ENCODE measurements at regions not wholly inside any gene's neighbourhood (a gene's known extent, or its start where the extent isn't known, plus 50 kb on each side); places are given as distances from the start of the nearest gene placed in this dataset.
"Not testable (repeated sequence)": the region's sequence is repeated elsewhere in the genome, so short reads cannot be mapped to it uniquely, and the experiment has no call there.

GRCh38 chr1:206314951-206315636, 111.8 kb downstream of the SRGAP2 start:
- DNase-seq = not testable (repeated sequence)

DNA sequence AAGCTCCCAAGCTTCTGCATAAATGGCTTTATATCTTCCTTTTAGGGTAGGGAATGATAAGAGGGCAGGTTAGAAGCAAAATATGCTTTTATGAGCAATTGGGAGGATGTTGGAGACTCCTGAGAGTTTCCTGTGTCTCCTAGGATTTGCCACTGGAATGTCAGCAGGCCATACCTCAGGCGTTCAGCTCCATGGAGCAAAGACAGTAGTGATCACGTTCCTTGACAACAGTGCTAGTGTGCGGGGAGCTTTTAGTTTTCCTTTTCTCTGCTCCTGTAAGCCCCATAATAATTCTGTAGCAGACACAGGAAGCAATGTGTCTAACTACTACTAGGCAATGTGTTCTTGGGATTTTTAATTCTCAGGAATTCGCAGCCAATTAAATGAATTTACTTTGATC, 113.6 kb downstream of the SRGAP2 start:
- DNase-seq = not testable (repeated sequence)

DNA sequence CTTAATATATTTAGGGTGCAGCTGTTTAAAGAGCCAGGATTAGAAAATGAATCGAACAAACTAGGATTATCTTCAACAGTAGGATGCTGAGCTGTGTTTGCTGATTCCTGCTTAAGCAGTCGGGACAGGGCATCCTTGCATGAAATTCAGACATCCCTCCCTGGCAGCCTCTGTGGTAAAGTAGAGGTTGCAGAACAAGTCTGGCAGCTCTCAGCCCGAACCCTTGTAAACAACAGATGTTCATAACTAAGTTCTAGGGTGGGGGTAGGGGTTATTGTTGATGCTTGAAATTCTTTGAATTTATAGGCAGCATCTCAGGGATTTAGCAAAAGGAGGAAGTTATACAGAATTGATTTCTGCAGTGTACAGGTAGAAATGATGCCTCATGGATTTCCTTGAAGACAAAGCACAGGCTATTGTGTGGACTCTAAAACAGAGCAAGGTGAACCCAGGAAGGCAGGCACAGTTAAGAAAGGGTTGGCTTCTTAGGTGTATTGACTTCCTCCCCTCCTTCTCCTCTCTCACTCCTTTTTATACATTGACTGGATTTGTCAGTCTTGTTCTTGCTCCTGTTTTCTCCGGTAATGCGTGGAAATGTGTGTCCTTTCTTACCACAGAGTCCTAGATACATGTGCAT, 114.7 kb downstream of the SRGAP2 start:
- not testable (repeated sequence) for DNase-seq

- not testable (repeated sequence) for DNase-seq
Observed at GRCh38 chr1:206320227-206320626, 116.9 kb downstream of the SRGAP2 start.

GRCh38 chr1:206326159-206326939, 123.0 kb downstream of the SRGAP2 start:
- DNase-seq = not testable (repeated sequence)

- not testable (repeated sequence) for DNase-seq
Observed at GRCh38 chr1:206331597-206331996, 128.3 kb downstream of the SRGAP2 start.

DNA sequence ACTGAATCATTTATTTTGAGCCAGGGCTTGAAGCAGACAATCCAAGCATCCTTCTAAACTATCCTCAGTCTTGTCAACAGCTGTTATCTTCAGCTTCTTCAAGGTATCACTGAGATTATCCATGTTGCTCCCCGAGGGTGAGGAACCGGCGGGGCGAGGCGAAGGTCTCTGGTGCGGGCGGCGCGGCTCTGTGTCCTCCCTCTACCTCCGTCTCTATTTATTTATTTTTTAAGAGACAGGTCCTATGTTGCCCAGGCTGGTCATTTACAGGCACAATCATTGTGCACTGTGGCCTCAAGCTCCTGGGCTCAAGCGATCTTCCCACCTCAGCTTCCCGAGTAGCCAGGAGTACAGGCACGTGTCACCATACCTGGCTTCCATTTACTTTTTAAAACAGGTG, 130.0 kb downstream of the SRGAP2 start:
- not testable (repeated sequence) for DNase-seq

GRCh38 chr1:206333897-206334296, 130.6 kb downstream of the SRGAP2 start:
- not testable (repeated sequence) for DNase-seq

DNA sequence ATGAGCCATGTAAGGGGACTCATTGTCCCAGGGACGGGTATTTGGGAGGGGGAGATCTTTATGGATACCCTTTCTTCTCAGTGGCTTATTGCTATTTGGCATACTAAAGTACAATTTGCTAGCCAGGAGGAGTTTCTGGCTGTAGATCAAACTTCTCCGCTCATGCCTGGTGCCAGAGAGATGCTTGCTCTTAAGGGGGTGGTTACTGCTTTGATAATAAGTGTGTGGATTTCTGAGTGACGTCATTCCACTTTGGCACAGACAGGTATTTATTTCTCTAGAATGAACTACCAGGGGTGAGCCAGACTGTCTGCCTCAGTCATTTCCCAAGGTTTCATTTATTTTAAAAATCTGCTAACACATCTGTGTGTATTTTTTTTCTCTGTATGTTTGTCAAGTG, 131.1 kb downstream of the SRGAP2 start:
- not testable (repeated sequence) for DNase-seq

DNA sequence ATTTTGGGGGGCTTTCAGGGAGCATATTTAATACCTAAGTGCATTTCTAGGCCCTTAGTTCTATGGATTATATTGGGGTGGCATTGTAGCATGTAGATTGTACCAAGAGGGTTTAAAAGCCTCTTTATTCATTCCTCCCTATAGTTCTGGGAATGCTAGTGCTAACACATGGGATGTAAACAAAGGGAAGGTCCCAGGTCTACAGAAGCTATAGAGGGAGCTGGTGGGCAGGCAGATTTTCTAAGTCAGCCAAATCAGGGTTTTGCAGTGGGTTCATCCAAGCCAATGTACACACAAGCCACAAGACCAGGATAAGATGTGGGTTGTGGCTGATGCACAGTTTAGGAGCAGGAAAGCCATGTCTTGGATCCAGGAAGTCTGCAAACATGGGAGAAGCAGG, 131.8 kb downstream of the SRGAP2 start:
- DNase-seq = not testable (repeated sequence)

GRCh38 chr1:206335875-206336846, 132.8 kb downstream of the SRGAP2 start:
- DNase-seq = not testable (repeated sequence)

DNA sequence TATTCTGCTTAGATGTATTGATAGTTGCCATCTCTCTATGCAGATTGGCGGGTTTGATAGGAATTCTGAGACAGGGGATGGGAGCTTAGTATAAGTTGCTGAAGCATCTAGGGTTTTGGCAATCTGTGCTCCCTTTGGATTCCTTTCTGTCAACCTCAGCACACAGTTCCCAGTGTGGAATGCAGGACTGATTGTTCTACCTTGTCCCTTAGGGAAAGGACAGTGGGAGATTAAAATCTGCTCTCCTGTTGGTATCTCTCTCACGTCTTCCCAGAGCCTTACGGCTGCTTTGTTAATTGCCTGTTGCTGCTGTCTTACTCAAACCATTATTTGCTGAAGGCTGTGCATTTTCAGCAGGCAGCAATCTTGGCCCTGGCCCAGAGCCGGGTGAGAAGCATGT, 133.3 kb upstream of the IKBKE start:
- not testable (repeated sequence) for DNase-seq

- DNase-seq = not testable (repeated sequence)
Observed at GRCh38 chr1:206350493-206351275, 119.6 kb upstream of the IKBKE start.

DNA sequence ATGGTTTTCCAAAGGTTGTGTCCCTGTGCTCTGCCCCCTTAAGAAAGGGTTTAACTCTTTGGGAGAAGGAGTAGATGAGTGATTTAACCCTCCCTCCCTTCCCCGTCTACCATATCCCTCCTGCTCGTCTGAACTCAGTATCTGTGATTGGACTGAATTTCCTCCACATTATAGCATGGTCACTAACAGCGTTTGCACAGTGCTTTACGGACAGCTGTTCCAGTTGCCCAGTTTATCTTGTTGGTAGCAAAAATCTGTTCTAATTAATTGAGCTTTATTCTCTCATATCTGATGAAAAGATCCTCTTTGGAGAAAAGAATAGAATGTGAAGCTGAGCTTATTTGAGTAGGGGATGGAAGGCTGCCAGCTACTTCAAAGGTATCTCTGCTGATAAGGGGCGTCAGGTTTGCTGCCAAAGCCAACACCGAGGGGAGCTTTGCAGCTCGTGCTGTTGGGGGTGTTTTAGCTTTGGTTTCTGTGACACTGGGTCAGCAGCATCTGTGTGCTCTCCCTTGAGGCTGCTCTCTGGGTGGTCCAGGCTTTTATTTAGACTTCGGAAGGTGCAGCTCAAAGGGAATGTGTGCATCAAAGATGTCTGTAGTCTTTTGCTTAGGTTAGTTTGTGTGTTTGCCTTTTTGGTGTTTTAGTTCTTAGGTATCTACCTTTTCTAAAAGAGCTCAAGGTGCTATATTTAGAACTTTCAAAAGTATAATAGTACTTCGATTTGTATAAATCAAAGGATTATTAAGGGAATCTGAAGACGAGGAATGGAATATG, 118.8 kb upstream of the IKBKE start:
- not testable (repeated sequence) for DNase-seq

- DNase-seq = not testable (repeated sequence)
Observed at GRCh38 chr1:206356310-206356709, 114.0 kb upstream of the IKBKE start.

DNA sequence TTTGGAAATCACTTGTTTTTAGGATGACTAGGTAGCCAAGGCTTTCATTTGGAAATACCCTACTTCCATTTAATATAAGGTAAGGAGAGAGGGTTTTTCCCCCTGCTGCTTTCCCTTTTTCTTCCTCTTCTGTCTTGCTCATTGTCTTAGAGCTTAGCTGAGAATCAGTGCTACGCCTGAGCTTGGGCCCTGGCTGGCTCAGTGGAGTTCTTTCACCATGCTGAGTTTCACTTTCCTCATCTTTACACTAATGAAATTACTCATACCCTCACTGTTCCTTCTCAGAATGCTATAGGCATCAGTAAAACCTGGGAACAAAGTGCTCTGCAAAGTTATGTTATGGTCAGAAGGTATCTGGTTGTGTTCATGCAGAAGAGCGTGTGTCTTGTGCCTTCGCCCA, 112.3 kb upstream of the IKBKE start:
- DNase-seq = not testable (repeated sequence)

- not testable (repeated sequence) for DNase-seq
Observed at GRCh38 chr1:206358771-206359170, 111.5 kb upstream of the IKBKE start.

- DNase-seq = not testable (repeated sequence)
Observed at GRCh38 chr1:206359377-206359776, 110.9 kb upstream of the IKBKE start.

GRCh38 chr1:206361978-206362543, 108.2 kb upstream of the IKBKE start:
- DNase-seq = not testable (repeated sequence)

DNA sequence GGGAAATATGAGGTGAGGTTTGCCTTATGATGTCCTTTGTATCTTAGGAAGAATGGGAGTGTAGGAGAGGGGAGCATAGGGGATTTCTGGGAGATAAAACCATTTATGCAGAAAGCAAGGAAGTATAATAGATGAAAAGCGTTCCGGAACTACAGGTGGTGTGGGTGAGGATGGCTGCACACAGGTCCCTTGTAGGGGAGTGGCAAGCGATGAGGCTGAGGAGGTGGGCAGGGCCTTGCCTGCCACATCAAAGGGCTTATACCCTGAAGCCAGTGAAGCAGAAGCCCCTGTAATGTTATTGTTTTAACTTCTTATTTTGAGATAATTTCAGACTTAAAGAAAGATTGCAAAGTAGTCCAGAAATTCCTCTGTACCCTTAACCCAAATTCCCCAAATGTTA, 107.3 kb upstream of the IKBKE start:
- DNase-seq = not testable (repeated sequence)
